ENCODE measurements at regions not wholly inside any gene's neighbourhood (a gene's known extent, or its start where the extent isn't known, plus 50 kb on each side); places are given as distances from the start of the nearest gene placed in this dataset.

DNA sequence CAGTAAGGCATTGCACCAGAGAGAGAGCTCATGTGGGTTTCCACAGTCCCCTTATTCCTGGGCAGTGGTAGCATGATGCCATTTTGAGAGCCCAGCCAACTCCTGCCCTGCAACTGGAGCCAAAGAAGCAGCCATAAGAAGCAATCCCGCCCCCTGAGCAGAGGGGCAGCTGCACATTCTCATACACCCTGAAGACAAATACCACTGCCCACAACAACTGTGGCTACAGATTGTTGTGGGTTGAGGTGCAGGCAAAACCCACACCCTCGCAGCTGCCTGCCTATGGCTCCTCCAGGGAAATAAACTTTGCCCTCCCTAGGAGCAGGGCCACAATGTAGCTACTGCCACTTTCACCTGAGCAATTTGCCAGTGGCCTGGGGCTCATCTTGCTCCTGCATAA, 219.4 kb upstream of the NRXN1 start:
- H3K79me1 ChIP-seq (ENCODE audit: low read length) = no peaks in the 10 kb centered on the region
- H3K4me1 ChIP-seq (ENCODE audit: control insufficient read depth in 1 of 2, insufficient read depth in 2 of 2, low read length in 2 of 2) = no peaks in the 10 kb centered on the region
- H3K9me3 ChIP-seq (ENCODE audit: insufficient read depth, low read depth, low read length) = no peaks in the 10 kb centered on the region
- H2BK120ac ChIP-seq (ENCODE audit: insufficient read depth, low read length, poor library complexity) = no peak overlapping the region
- H2BK5ac ChIP-seq (ENCODE audit: low read depth, low read length, poor library complexity) = no peak overlapping the region
- no peak overlapping the region for H3K14ac ChIP-seq (ENCODE audit: low read length)
- no peaks in the 10 kb centered on the region for H3K27me3 ChIP-seq (ENCODE audit: insufficient read depth, low read length)
- H3K4me2 ChIP-seq (ENCODE audit: low read length) = no peak overlapping the region
- H2AK5ac ChIP-seq (ENCODE audit: low read length) = no peak overlapping the region
- no peak for DNase-seq
- H2BK12ac ChIP-seq (ENCODE audit: low read length) = no peak overlapping the region
- H3K36me3 ChIP-seq (ENCODE audit: control insufficient read depth in 1 of 2, insufficient read depth in 2 of 2, low read length in 2 of 2) = no peaks in the 10 kb centered on the region
- H3K27ac ChIP-seq (ENCODE audit: low read depth, low read length) = no peak overlapping the region
- H4K91ac ChIP-seq (ENCODE audit: low read depth, low read length) = no peak overlapping the region
- H3K18ac ChIP-seq (ENCODE audit: low read length) = no peak overlapping the region
- H3K4me3 ChIP-seq (ENCODE audit: low read depth, low read length) = no peak overlapping the region
- H3K4ac ChIP-seq (ENCODE audit: low read depth, low read length) = no peak overlapping the region
- no peak overlapping the region for H3K9ac ChIP-seq (ENCODE audit: low read length)
- H3K23ac ChIP-seq (ENCODE audit: low read length) = no peak overlapping the region
- H2AFZ ChIP-seq (ENCODE audit: insufficient read depth, low read length, poor library complexity) = no peak overlapping the region
- WGBS (ENCODE audit: extremely low coverage, insufficient coverage, insufficient read length) = no CpG with 5 or more reads among the region's 2 CpGs
- no peaks in the 10 kb centered on the region for H3K79me2 ChIP-seq (ENCODE audit: control insufficient read depth, insufficient read depth, low read length, poor library complexity)
- H4K8ac ChIP-seq (ENCODE audit: low read depth, low read length) = no peak overlapping the region
- H4K12ac ChIP-seq (ENCODE audit: low read depth, low read length) = no peak overlapping the region

DNA sequence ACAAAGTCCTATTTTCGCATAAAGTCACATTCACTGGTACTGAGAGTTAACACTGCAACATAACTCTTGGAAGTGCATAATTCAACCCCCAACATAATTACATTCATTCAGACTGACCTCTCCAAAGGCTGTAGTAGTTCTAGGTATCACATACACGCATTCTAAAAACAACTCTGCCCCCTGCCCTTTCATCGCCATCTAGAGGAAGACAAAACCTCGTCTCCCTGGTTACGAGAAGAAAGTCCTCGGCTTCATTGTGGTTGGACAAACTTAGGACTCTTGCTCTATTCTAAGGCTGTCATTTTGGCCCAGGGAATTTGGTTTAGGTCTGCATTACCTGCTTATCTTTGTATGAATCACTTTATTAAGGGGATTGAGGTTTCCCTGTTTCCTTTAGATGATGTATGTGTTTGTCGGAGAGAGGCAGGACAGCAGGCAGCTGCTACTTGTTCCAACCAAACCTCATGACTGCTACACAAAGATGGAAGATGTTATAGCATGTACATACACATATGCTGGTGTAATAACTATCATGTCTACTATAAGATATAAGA, 215.4 kb upstream of the NRXN1 start:
- H4K12ac ChIP-seq (ENCODE audit: low read depth, low read length) = no peak overlapping the region
- H3K9me3 ChIP-seq (ENCODE audit: insufficient read depth, low read depth, low read length) = no peaks in the 10 kb centered on the region
- no peaks in the 10 kb centered on the region for H3K27me3 ChIP-seq (ENCODE audit: insufficient read depth, low read length)
- no peak overlapping the region for H3K27ac ChIP-seq (ENCODE audit: low read depth, low read length)
- WGBS (ENCODE audit: extremely low coverage, insufficient coverage, insufficient read length) = no CpG with 5 or more reads among the region's 7 CpGs
- H3K4me2 ChIP-seq (ENCODE audit: low read length) = no peak overlapping the region
- H3K4me1 ChIP-seq (ENCODE audit: control insufficient read depth in 1 of 2, insufficient read depth in 2 of 2, low read length in 2 of 2) = no peaks in the 10 kb centered on the region
- no peak overlapping the region for H3K4ac ChIP-seq (ENCODE audit: low read depth, low read length)
- no peak overlapping the region for H2AK5ac ChIP-seq (ENCODE audit: low read length)
- no peak overlapping the region for H4K8ac ChIP-seq (ENCODE audit: low read depth, low read length)
- H3K23ac ChIP-seq (ENCODE audit: low read length) = no peak overlapping the region
- no peak for DNase-seq
- H2AFZ ChIP-seq (ENCODE audit: insufficient read depth, low read length, poor library complexity) = no peak overlapping the region
- no peak overlapping the region for H3K18ac ChIP-seq (ENCODE audit: low read length)
- no peak overlapping the region for H2BK5ac ChIP-seq (ENCODE audit: low read depth, low read length, poor library complexity)
- H3K79me1 ChIP-seq (ENCODE audit: low read length) = no peaks in the 10 kb centered on the region
- no peaks in the 10 kb centered on the region for H3K79me2 ChIP-seq (ENCODE audit: control insufficient read depth, insufficient read depth, low read length, poor library complexity)
- H3K36me3 ChIP-seq (ENCODE audit: control insufficient read depth in 1 of 2, insufficient read depth in 2 of 2, low read length in 2 of 2) = no peaks in the 10 kb centered on the region
- no peak overlapping the region for H3K14ac ChIP-seq (ENCODE audit: low read length)
- H3K9ac ChIP-seq (ENCODE audit: low read length) = no peak overlapping the region
- H2BK120ac ChIP-seq (ENCODE audit: insufficient read depth, low read length, poor library complexity) = no peak overlapping the region
- H4K91ac ChIP-seq (ENCODE audit: low read depth, low read length) = no peak overlapping the region
- H2BK12ac ChIP-seq (ENCODE audit: low read length) = no peak overlapping the region
- H3K4me3 ChIP-seq (ENCODE audit: low read depth, low read length) = no peak overlapping the region

DNA sequence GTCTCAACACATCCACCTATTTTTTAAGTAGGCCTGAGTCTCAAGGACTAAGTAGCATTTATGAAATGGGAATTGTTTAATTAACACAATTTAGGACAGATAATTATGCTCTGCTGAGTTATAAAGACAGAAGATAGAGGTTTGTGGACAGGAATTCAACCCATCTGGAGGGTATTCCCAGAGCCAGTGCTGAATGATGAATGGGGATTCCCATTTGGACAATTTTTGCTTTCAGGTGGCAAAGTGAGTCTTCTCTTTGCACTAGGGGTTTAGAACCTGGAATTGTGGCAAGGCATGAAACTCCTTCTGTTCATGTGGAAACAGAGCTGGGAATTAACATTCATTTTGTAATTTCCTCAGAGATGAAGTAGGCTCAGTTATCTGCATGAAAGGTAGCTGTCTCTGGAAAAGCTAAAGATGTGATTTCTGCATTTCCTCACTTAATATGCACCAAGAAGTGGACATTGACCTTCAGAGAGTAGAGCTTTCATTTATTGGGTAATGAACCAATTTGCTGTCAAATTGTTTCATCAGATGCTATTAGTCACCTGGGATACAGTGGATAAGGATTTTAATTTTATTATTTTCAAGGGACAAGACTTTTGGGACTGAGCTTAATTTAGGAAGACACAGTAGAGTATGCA, 212.1 kb upstream of the NRXN1 start:
- H2AK5ac ChIP-seq (ENCODE audit: low read length) = no peak overlapping the region

DNA sequence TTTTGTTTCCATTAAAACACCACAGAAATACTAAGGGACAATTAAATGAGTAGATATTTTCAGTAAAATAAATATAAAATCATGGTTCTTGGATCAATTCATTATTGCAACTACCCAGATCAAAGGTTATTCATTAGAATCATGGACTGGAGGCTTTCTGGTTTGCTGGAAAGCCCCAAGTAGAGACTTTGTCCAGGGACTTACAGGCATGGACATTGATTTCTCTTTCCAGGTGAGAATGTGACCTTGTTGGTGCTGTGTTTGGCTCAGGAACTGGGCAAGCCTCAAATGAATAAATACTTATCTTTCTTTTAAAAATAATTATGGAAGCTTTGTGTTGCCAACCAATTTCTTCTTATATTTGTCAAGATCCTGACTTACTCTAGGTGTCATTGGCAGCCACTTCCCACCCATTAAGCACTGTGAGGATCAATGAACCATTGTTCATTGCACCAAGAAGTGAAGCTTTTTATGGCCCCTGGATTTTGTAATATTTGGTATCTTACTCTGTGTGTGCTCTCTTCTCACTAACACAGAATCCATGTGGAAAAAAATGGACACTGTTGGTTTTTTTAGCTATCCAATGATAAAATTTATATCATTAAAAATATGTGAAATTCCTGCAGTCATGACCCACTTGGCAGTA, 205.8 kb upstream of the NRXN1 start:
- Histone ChIP-seq H3K4ac (ENCODE audit: low read depth, low read length) (no peak overlapping the region), H3K36me3 (ENCODE audit: control insufficient read depth in 1 of 2, insufficient read depth in 2 of 2, low read length in 2 of 2) (peaks cover 0 to 1% of the 10 kb centered on the region in 2 experiments), H3K79me1 (ENCODE audit: low read length) (no peaks in the 10 kb centered on the region), H3K4me2 (ENCODE audit: low read length) (no peak overlapping the region), H2AK5ac (ENCODE audit: low read length) (no peak overlapping the region), H3K79me2 (ENCODE audit: control insufficient read depth, insufficient read depth, low read length, poor library complexity) (no peaks in the 10 kb centered on the region), H2AFZ (ENCODE audit: insufficient read depth, low read length, poor library complexity) (no peak overlapping the region), H3K4me1 (ENCODE audit: control insufficient read depth in 1 of 2, insufficient read depth in 2 of 2, low read length in 2 of 2) (no peaks in the 10 kb centered on the region), H3K23ac (ENCODE audit: low read length) (no peak overlapping the region), H3K9ac (ENCODE audit: low read length) (no peak overlapping the region), H4K91ac (ENCODE audit: low read depth, low read length) (no peak overlapping the region), H3K4me3 (ENCODE audit: low read depth, low read length) (no peak overlapping the region), H2BK12ac (ENCODE audit: low read length) (no peak overlapping the region), H3K9me3 (ENCODE audit: insufficient read depth, low read depth, low read length) (peaks cover 2% of the 10 kb centered on the region), H3K27me3 (ENCODE audit: insufficient read depth, low read length) (no peaks in the 10 kb centered on the region), H2BK5ac (ENCODE audit: low read depth, low read length, poor library complexity) (no peak overlapping the region), H2BK120ac (ENCODE audit: insufficient read depth, low read length, poor library complexity) (no peak overlapping the region), H3K27ac (ENCODE audit: low read depth, low read length) (no peak overlapping the region), H4K8ac (ENCODE audit: low read depth, low read length) (no peak overlapping the region), H3K14ac (ENCODE audit: low read length) (no peak overlapping the region), H3K18ac (ENCODE audit: low read length) (no peak overlapping the region), H4K12ac (ENCODE audit: low read depth, low read length) (no peak overlapping the region)
- DNase-seq = no peak

More for the DNA sequence above, 212.1 kb upstream of the NRXN1 start:
- H2AFZ ChIP-seq (ENCODE audit: insufficient read depth, low read length, poor library complexity) = no peak overlapping the region
- no peak overlapping the region for H3K9ac ChIP-seq (ENCODE audit: low read length)
- H3K23ac ChIP-seq (ENCODE audit: low read length) = no peak overlapping the region
- DNase-seq = no peak
- H3K9me3 ChIP-seq (ENCODE audit: insufficient read depth, low read depth, low read length) = no peaks in the 10 kb centered on the region
- H3K4me3 ChIP-seq (ENCODE audit: low read depth, low read length) = no peak overlapping the region
- no peaks in the 10 kb centered on the region for H3K27me3 ChIP-seq (ENCODE audit: insufficient read depth, low read length)
- H3K18ac ChIP-seq (ENCODE audit: low read length) = no peak overlapping the region
- H2BK120ac ChIP-seq (ENCODE audit: insufficient read depth, low read length, poor library complexity) = no peak overlapping the region
- no peaks in the 10 kb centered on the region for H3K36me3 ChIP-seq (ENCODE audit: control insufficient read depth in 1 of 2, insufficient read depth in 2 of 2, low read length in 2 of 2)
- no peak overlapping the region for H2BK12ac ChIP-seq (ENCODE audit: low read length)
- no peak overlapping the region for H4K12ac ChIP-seq (ENCODE audit: low read depth, low read length)
- no peak overlapping the region for H4K91ac ChIP-seq (ENCODE audit: low read depth, low read length)
- H3K4ac ChIP-seq (ENCODE audit: low read depth, low read length) = no peak overlapping the region
- H3K79me1 ChIP-seq (ENCODE audit: low read length) = no peaks in the 10 kb centered on the region
- no peak overlapping the region for H3K4me2 ChIP-seq (ENCODE audit: low read length)
- H4K8ac ChIP-seq (ENCODE audit: low read depth, low read length) = no peak overlapping the region
- H2BK5ac ChIP-seq (ENCODE audit: low read depth, low read length, poor library complexity) = no peak overlapping the region
- no peak overlapping the region for H3K27ac ChIP-seq (ENCODE audit: low read depth, low read length)
- no peaks in the 10 kb centered on the region for H3K4me1 ChIP-seq (ENCODE audit: control insufficient read depth in 1 of 2, insufficient read depth in 2 of 2, low read length in 2 of 2)
- H3K79me2 ChIP-seq (ENCODE audit: control insufficient read depth, insufficient read depth, low read length, poor library complexity) = no peaks in the 10 kb centered on the region
- H3K14ac ChIP-seq (ENCODE audit: low read length) = no peak overlapping the region

All from trophoblast cell (in vitro differentiated cells and primary cell).